ENCODE measurements at regions not wholly inside any gene's neighbourhood (a gene's known extent, or its start where the extent isn't known, plus 50 kb on each side); places are given as distances from the start of the nearest gene placed in this dataset.

- Histone ChIP-seq H3K79me2 (ENCODE audit: insufficient read depth, low read depth) (no peaks in the 10 kb centered on the region), H3K4me1 (ENCODE audit: low read depth, poor library complexity, severe bottlenecking) (no peaks in the 10 kb centered on the region), H3K27ac (no peak overlapping the region), H3K9ac (no peak overlapping the region), H4K20me1 (ENCODE audit: insufficient read depth) (no peaks in the 10 kb centered on the region), H3K4me2 (no peak overlapping the region), H3K36me3 (ENCODE audit: insufficient read depth) (no peaks in the 10 kb centered on the region), H3K27me3 (ENCODE audit: insufficient read depth, low read depth) (no peaks in the 10 kb centered on the region), H3K4me3 (IDR thresholded peaks at IDR 0.05; ENCODE audit: insufficient read depth, low read depth, low read length) (no peak overlapping the region), H2AFZ (ENCODE audit: low read depth) (no peak overlapping the region)
- TF ChIP-seq CTCF (conservative IDR thresholded peaks at IDR 0.05; ENCODE audit: low read depth, low read length) = no peak
Observed at GRCh38 chr6:19157486-19157885, 679.7 kb upstream of the ID4 start.

GRCh38 chr6:19158586-19158985, 678.6 kb upstream of the ID4 start:
- H2AFZ ChIP-seq (ENCODE audit: low read depth) = no peak overlapping the region
- no peak overlapping the region for H3K4me3 ChIP-seq (IDR thresholded peaks at IDR 0.05; ENCODE audit: insufficient read depth, low read depth, low read length)
- H3K36me3 ChIP-seq (ENCODE audit: insufficient read depth) = no peaks in the 10 kb centered on the region
- no peaks in the 10 kb centered on the region for H3K79me2 ChIP-seq (ENCODE audit: insufficient read depth, low read depth)
- no peak for TF ChIP-seq CTCF (conservative IDR thresholded peaks at IDR 0.05; ENCODE audit: low read depth, low read length)
- H3K4me1 ChIP-seq (ENCODE audit: low read depth, poor library complexity, severe bottlenecking) = no peaks in the 10 kb centered on the region
- no peak overlapping the region for H3K27ac ChIP-seq
- no peaks in the 10 kb centered on the region for H4K20me1 ChIP-seq (ENCODE audit: insufficient read depth)
- H3K4me2 ChIP-seq = no peak overlapping the region
- no peak overlapping the region for H3K9ac ChIP-seq
- H3K27me3 ChIP-seq (ENCODE audit: insufficient read depth, low read depth) = no peaks in the 10 kb centered on the region

- Histone ChIP-seq H4K20me1 (ENCODE audit: insufficient read depth) (no peaks in the 10 kb centered on the region), H3K79me2 (ENCODE audit: insufficient read depth, low read depth) (no peaks in the 10 kb centered on the region), H3K4me2 (no peak overlapping the region), H3K4me3 (IDR thresholded peaks at IDR 0.05; ENCODE audit: insufficient read depth, low read depth, low read length) (no peak overlapping the region), H2AFZ (ENCODE audit: low read depth) (no peak overlapping the region), H3K27me3 (ENCODE audit: insufficient read depth, low read depth) (no peaks in the 10 kb centered on the region), H3K36me3 (ENCODE audit: insufficient read depth) (no peaks in the 10 kb centered on the region), H3K27ac (no peak overlapping the region), H3K4me1 (ENCODE audit: low read depth, poor library complexity, severe bottlenecking) (no peaks in the 10 kb centered on the region), H3K9ac (no peak overlapping the region)
- no peak for TF ChIP-seq CTCF (conservative IDR thresholded peaks at IDR 0.05; ENCODE audit: low read depth, low read length)
Observed at GRCh38 chr6:19159089-19159488, 678.1 kb upstream of the ID4 start.

GRCh38 chr6:19159561-19159960, 677.6 kb upstream of the ID4 start:
- Histone ChIP-seq H3K4me2 (no peak overlapping the region), H3K79me2 (ENCODE audit: insufficient read depth, low read depth) (no peaks in the 10 kb centered on the region), H3K27ac (no peak overlapping the region), H3K9ac (no peak overlapping the region), H3K4me1 (ENCODE audit: low read depth, poor library complexity, severe bottlenecking) (no peaks in the 10 kb centered on the region), H3K4me3 (IDR thresholded peaks at IDR 0.05; ENCODE audit: insufficient read depth, low read depth, low read length) (no peak overlapping the region), H3K36me3 (ENCODE audit: insufficient read depth) (no peaks in the 10 kb centered on the region), H2AFZ (ENCODE audit: low read depth) (no peak overlapping the region), H4K20me1 (ENCODE audit: insufficient read depth) (no peaks in the 10 kb centered on the region), H3K27me3 (ENCODE audit: insufficient read depth, low read depth) (no peaks in the 10 kb centered on the region)
- TF ChIP-seq CTCF (conservative IDR thresholded peaks at IDR 0.05; ENCODE audit: low read depth, low read length) = no peak
